ENCODE measurements at regions not wholly inside any gene's neighbourhood (a gene's known extent, or its start where the extent isn't known, plus 50 kb on each side); places are given as distances from the start of the nearest gene placed in this dataset.

GRCh38 chr10:108039821-108040584, 875.5 kb upstream of the SORCS1 start:
- Histone ChIP-seq H2BK20ac (ENCODE audit: low read depth, low read length, poor library complexity, severe bottlenecking) (no peak overlapping the region), H2BK15ac (ENCODE audit: low read depth, low read length) (no peak overlapping the region), H3K23me2 (ENCODE audit: insufficient read length, low read depth, low read length, poor library complexity, severe bottlenecking) (no peaks in the 10 kb centered on the region), H3K18ac (ENCODE audit: insufficient read length, low read depth, low read length) (no peak overlapping the region), H3K4ac (ENCODE audit: low read depth, low read length) (no peak overlapping the region), H3K4me2 (ENCODE audit: insufficient read depth, insufficient read length, low read length) (no peak overlapping the region), H3K14ac (ENCODE audit: insufficient read depth, low read length) (no peak overlapping the region), H3K23ac (ENCODE audit: insufficient read length, low read depth, low read length) (no peak overlapping the region), H2BK120ac (ENCODE audit: low read depth, low read length, poor library complexity, severe bottlenecking) (no peak overlapping the region), H3K27me3 (ENCODE audit: insufficient read depth, low read length) (no peaks in the 10 kb centered on the region; the same call in 1 of the 2 replicates), H2BK12ac (ENCODE audit: insufficient read length, low read depth, low read length) (no peak overlapping the region), H2BK5ac (ENCODE audit: insufficient read length, low read length) (no peak overlapping the region), H2AK5ac (ENCODE audit: insufficient read length, low read length) (no peak overlapping the region), H4K5ac (ENCODE audit: insufficient read length, low read depth, low read length) (no peak overlapping the region), H3T11ph (ENCODE audit: low read length) (no peak overlapping the region), H3K79me1 (ENCODE audit: insufficient read depth, low read depth, low read length, poor library complexity, severe bottlenecking) (no peaks in the 10 kb centered on the region), H3K79me2 (ENCODE audit: insufficient read depth, low read length) (no peaks in the 10 kb centered on the region), H3K9ac (ENCODE audit: extremely low read depth, insufficient read length, low read length) (no peak overlapping the region), H3K56ac (ENCODE audit: insufficient read length, low read depth, low read length) (no peak overlapping the region), H3K27ac (ENCODE audit: insufficient read length, low read depth, low read length) (no peak overlapping the region), H3K4me1 (ENCODE audit: insufficient read depth, low read length) (no peaks in the 10 kb centered on the region), H4K91ac (ENCODE audit: insufficient read length, low read depth, low read length) (no peak overlapping the region), H2AFZ (ENCODE audit: low read length) (no peak overlapping the region), H3K9me3 (ENCODE audit: control insufficient read depth, low read depth, low read length) (no peaks in the 10 kb centered on the region), H4K8ac (replicated peaks; ENCODE audit: insufficient read length, low read depth, low read length) (no peak overlapping the region), H4K20me1 (ENCODE audit: control insufficient read depth, insufficient read depth, insufficient read length) (no peaks in the 10 kb centered on the region)
- WGBS (ENCODE audit: extremely low coverage, insufficient read length, low lambda C conversion rate) = no CpG with 5 or more reads among the region's 8 CpGs
- DNase-seq = peak; percentile 79
- peaks cover 0 to 4% of the 10 kb centered on the region in 2 experiments; a peak in 1 of 5 replicates for H3K9me3 Mint-ChIP-seq
- no peak overlapping the region for H3K4me3 Mint-ChIP-seq
- peaks cover 9 to 12% of the 10 kb centered on the region in 2 experiments for H3K4me1 Mint-ChIP-seq
- TF ChIP-seq CTCF (conservative IDR thresholded peaks at IDR 0.05) = no peak
- H3K36me3 Mint-ChIP-seq (ENCODE audit: insufficient read depth in 1 of 3, low read depth in 3 of 3) = peaks cover 0 to 9% (median 6%) of the 10 kb centered on the region in 3 experiments; a peak in 5 of 7 replicates
- no peaks in the 10 kb centered on the region for H3K27me3 Mint-ChIP-seq (ENCODE audit: low read depth)
- peak overlapping the region in 1 of 3 experiments; percentile 11; a peak in 3 of 7 replicates for H3K27ac Mint-ChIP-seq

Data from H9 (cell line).